ENCODE measurements at regions not wholly inside any gene's neighbourhood (a gene's known extent, or its start where the extent isn't known, plus 50 kb on each side); places are given as distances from the start of the nearest gene placed in this dataset.

DNA sequence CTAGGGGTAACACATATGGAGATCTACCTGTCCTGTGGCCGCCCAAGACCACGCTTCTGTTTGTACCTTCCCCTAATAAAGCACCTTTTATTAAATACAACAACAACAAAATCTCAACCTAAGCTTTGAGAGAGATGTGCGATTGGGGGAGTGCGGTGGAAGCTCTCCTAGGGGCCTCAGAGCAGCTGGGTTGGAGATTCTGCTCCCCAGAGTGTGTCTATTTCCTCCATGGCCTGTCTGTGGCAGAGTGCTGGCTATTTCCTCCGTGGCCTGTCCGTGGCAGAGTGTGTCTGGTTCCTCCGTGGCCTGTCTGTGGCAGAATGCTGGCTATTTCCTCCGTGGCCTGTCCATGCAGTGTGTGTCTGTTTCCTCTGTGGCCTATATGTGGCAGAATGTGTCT is 139.3 kb upstream of the IPO9 start:
- DNase-seq, result no peak

DNA sequence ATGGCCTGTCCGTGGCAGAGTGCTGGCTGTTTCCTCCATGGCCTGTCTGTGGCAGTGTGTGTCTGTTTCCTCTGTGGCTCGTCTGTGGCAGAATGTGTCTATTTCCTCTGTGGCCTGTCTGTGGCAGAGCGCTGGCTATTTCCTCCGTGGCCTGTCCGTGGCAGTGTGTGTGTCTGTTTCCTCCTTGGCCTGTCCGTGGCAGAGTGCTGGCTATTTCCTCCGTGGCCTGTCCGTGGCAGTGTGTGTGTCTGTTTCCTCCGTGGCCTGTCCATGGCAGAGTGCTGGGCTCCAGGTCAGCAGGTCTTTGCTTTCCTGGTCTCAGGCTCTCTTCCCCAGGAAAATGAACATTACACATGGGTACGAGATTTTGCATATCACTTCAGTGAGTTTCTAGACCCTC is 138.4 kb upstream of the IPO9 start:
- no peak for DNase-seq

DNA sequence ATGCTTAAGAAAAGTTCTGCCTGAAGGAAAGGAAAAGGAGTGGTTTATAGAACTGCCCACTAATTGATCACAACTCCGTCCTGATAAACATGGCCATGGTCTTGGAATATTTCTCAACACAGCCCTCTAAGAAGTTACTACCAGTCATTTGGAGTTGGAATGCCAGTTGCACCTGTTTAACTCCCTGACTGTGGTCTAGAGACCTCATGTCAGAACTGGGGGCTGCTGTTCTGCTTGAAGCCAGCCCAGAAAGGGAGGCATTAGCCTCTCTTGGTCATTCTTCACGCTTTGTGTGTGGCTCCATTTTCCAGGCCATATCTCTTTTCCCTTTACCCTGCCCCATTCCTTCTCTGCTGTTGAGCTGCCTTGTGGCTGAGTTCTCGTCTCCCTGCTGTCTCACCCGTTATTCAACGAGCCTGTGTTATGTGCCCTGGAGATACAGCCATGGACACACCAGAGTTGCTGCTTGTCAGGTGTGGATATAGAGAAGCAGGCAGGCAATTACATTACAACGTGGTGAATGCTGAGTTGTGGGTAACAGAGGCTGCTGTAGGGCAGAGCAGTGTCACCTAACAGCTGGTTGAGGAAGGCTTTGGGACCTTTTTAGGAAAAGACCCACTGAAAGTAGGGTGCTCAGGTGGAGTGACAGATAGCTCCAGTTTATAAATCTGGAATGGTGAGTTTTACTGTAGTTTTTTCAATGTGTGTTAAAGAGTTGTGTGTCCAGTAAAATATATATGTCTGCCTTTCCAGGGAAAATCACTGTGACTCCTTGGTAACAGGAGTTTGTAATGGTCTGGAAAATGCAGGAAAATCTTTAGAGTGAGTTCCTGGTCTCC is 137.0 kb upstream of the IPO9 start:
- DNase-seq, result no peak

DNA sequence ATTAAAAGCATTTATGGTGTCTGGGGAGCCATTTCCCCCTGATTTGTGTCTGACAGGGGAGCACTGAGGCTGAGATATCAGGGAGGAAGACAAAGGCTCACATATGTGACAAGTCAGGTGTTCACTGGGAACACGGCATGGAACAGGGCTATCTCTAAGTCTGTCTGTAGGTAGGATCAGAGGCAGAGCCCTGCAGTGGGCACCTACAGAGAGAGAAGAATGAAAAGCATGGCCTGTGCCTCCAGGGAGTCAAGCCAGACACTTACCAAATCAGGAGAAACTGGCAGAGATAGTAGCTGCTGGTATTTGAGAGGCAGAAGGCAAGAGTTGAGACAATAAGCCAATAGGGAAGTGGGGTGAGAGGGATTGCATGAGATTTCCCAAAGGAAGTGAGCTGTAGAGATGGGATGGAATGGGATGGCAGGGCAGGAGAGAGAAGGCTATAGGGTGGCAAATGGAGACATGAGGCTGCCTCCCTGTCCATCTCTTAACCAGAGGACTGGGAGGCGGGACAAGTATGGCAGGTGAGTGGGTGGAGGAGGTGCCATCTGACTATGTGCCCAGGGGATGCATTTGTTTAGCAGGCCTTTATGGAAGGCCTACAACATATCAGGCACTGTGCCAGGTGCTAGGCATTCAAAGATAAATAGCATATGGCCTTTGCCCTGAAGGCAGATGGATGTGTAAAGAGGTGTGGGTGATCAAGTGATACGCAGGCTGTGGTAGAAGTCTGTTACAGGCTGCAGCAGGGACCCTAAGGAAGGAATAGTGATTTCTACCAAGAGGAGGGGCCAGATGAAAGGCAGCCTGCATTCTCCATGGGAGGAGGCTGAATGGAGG is 136.2 kb upstream of the IPO9 start:
- DNase-seq, result peak; percentile 42

DNA sequence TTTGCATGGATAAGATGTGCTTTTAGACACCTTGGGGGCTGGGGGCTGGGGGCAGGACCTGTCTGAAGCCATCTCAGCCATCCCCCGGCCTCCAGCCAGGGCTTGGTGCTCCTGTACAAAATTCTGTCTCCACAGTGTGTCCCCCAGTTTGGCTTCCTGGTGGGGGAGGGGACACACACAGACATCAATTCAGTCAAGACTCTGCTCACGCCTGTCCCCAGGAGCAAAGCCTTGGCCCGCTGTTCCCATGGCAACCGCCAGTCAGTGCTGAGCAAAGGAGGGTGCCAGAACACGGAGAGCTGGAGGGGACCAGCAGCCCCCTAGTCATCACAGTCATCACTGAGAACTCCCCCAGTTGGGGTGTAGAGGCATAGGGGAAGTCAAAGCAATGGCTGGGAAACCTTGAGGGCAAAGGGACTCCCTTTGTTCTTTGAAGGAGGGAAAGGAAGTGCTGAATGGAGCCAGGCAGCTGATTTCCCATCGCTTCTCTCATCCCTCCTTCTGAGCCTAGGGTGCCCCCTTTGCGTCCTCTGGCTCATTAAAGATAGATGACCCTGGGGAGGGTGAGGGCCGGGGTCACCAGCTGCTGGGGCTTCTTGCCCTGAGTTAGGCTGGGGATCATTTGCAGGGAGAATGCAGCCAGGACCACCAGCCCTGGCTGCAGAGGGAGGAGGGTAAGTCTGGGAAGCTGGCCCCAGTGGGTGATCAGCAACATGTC is 134.9 kb upstream of the IPO9 start:
- no peak for DNase-seq

DNA sequence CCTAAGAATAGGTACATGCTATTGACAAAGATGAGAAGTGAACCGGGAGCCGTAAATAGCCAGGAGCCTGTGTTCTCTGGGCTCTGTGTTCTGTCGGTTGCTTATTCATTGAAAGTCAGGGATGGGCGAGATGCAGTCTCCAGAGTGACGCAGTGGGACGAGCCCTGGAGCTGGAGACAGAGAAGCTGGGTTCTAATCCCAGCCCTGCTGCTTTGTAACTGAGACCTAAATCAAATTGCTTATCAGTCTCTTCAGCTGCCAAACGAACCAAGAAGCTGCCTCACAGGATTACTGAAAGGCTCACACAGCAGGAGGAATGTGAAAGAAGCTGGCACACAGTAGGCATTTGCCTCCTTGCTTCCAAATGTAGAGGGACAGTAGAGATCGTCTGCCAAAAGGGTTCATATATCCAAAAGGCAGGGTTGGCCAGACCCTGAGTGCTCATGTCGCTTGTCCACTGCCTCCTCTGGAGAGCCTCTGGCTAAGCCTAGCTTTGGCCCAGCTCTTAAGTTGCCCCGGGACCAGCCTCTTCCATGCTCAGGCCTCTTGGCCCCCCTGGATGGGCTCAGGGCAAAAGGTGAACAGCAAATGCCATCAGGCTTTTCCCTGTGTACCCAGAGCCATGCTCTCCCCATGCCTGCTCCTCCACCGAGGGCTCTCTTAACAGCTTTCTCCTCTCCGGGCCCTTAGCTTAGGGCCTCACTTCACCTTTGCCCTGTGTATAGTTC is 134.2 kb upstream of the IPO9 start:
- DNase-seq, result no peak

DNA sequence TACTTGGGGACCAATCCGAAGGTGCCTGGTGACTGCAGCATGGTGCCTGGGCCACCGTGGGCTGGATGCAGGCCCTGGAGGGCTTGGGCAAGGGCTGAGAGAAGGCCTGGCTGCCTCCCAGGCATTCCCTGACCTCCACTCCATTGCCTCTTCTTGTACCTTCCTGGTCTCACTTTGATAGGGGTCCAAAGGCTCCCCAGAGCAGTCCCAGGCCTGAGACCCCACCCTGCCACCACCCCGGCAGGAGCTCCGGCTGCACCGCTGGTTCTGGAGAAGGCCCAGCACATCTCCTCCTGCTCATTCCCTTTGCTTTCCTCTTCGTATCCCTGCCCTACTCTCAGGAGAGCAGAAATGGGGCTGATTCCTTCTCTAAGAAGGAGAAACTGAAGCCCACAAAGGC is 133.3 kb upstream of the IPO9 start:
- no peak for DNase-seq

DNA sequence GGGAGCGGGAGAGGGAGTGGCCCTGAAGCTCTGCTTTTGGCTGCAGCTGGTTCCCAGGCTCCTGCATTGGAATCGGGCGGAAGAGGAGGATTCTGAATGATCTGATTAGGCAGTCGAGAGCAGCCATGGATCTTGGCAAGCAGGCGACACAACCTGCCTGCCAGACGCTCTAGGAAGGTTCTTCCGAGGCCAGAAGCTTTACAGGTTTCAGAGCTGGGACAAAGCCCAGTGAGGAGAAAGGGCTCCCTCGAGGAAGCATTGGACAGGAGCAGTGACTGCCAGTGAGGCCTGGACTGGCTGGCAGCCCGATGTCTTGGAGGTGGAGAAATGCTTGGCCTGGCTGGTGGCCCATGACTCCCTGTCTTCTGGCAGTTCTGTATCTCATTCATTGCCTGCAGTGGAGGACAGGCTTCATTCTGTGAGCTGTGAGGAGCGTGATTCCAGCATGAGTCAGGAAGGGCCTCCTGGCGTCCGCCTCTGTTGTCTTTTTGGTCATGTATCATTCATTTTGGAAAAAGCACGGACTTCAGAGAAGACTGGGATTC is 132.7 kb upstream of the IPO9 start:
- peak; percentile 37 for DNase-seq

DNA sequence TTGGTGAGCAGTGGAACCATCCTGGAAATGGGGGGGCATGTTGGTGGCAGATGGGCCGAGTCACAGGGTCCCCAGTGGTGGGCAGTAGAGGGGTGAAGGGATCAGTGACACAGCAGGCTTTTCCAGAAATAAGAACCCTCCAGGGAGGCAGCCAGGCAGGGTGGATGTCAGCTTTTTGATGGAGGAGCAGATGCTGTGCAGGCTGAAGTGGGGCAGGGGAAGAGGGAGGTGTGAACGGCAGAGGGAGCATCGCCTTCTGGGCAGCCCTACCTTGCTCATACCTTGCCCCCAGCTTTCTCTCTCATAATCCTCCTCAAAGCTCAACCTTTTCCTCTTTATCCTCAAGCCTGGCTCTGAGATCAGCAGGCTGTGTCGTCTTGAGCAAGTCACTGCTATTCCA is 131.8 kb upstream of the IPO9 start:
- no peak for DNase-seq

DNA sequence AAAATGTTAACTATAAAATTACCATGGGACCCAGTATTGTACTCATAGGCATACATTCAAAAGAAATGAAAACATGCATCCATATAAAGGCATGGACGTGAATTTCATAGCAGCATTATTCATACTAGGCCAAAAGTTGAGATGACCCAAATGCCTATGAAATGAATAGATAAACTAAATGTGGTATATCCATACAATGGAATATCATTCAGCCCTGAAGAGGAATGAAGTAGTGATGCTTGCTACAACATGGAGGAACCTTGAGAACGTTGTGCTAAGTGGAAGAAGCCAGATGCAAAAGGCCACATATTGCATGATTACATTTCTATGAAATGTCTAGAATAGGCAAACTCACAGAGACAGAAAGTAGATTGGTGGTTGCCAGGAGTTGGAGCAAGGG is 127.1 kb upstream of the IPO9 start:
- DNase-seq, result no peak

DNA sequence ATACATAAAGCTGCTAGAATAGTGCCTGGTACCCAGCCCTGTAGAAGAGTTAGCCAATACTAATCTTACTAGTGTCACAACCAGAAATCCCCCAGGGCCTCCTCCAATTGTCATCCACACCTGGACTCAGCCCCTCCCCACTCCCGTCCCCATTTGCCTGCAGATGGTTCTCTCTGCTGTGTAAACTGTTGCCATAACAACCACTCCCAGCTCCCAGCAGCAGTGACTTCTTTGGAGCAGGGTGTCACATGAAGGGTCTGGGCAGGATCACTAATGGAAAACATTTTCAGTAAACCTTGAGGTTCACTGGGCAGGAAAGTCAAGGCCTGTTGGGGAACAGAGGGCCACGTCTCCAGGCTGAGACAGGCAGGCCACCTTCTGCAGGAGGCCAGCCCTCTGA is 126.0 kb upstream of the IPO9 start:
- DNase-seq, result peak; percentile 92

DNA sequence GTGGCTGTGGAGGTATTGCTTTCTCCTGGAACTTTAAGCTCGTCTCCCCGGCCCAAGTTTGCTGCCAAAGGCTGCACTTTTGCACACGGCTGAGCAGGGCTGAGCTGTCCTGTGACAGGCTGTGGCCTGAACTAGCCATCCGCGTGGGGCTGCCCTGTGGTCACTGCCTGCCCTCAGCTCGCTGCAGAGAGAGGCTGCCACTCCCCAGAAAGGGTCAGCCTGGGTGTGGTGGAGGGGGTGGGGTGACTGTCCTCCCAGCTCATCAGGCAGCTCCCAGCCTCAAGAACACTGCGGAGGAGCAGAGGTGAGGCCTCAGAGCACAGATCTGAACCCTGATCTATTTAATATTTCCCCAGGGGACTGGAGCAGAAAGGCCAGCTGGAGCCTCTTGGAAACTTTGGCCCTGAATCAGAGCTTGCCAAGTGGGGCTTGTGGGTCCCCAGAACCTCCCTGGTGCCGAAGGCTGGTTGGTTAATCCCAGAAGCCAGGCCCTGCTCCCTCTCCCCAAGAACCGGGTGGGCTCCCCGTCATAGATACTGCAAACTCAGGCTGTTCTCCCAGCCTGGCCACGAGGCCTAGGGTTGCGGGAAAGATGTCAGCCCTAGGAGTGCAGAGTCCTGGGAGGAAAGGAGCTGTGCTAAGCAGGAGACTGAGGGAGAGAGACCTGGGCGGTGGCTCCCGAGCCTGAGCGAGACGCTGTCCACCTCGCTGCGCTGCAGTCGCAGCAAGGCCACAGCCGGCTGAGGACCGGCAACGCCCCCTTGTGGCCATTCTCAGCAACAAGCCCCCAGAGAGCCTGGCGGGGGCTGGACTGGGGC is 125.1 kb upstream of the IPO9 start:
- peak; percentile 59 for DNase-seq

DNA sequence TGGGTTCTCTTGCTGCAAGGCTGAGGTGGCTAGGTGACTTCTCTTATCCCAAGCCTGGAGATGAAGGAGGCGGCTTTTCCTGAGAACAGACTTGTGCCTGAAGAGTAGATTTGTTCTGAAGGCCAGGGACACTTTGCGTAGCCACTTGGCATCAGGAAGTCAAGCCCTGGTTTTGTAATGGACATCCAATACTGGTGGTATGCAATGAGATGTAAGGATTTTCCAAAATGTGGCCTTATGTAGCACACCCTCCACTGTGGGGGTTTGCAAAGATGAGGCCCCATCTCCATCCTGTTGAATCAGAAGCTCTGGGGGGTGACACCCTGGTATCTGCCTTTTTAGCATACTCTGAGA is 124.5 kb upstream of the IPO9 start:
- no peak for DNase-seq

DNA sequence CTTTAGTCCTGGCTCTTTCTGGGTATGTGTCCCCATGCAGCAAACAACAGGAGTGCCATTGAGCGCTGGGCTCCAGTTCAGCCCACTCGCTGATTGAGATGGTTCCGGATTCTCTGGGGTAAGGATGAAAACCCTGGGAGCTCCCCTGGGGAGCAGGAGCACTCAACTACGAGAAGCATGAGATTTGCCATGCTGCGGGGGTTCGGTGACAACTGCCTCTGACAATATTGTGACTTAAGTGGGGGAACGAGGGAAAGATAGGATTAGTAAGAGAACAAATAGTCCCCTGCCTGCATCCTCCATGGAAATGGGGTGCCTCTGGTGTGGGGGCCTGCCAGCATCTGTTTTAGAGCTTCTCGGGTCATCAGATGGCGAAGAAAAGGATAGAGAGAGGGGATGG is 123.6 kb upstream of the IPO9 start:
- DNase-seq, result no peak

DNA sequence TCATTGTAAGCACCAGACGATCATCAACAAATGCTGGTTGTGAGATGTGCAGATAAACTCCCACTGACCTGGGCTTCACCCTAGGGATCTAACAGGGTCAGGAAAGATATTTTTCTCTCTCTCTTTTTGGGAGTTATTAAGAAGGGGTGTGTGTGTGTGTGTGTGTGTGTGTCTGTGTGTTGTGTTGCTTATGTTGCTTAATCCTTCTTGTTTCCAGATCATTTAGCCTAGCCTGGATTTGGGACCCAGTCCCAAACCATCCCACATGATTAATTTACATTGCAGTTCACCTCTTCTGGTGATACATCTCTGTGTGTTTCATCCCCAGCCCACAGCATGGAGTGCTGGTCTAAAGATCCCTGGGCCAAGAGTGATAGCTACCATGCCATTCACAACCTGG is 122.8 kb upstream of the IPO9 start:
- no peak for DNase-seq

DNA sequence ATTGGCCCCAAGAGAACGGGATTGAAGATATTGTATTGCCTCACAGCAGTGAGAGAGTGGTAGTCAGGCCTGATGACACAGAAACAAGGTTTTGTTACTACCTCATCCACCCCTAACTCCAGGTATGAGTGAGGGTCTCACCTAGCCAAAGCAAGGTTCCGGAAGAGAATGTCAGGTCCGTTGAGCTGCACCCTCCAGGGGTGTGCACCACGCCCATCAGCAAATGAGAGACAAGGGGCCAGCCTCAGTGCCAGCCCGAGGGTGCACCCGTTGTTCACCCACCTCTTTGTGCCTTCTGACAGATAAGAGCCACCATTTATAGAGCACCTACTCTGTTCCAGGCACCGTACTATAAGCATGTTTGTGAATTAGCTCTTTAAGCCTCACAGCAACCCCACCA is 121.9 kb upstream of the IPO9 start:
- DNase-seq, result no peak

DNA sequence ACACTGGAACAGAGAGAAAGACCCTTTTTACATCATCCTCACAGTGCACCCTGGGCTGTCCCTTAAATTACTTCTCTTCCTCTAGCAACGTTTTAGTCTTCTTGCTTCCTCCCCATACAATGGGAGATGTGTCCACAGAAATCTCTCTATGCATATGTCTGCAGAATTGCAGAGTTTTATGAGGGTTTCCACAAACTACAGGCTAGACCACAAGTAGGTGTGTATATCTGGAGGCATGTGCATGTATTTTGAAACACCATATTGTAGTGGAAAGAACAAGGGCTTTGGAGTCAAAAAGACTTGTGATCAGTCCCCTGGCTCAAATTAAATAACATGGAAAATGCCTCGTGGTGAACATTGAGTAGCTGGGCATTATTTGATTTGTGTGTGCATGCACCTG is 121.3 kb upstream of the IPO9 start:
- no peak for DNase-seq

DNA sequence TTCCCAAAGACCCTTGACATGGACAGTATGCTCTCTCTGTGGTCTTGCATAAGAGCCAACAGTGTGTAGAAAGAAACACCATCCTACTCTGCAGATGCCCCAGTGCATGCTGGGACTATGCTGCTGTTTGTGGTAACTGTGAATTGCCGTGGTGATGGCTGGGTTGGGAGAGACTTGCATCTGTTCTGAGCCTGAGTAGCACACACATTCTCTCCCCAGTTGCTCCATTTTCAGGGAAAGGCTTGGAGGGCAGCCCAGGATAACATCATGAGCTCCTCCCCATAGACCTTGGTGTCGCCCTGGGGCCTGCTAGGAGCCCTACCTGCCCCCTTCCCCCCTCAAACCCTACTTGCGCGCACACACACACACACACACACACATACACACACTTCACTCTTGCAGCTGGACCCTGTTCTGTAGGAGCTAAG is 120.9 kb upstream of the IPO9 start:
- DNase-seq, result peak; percentile 54

DNA sequence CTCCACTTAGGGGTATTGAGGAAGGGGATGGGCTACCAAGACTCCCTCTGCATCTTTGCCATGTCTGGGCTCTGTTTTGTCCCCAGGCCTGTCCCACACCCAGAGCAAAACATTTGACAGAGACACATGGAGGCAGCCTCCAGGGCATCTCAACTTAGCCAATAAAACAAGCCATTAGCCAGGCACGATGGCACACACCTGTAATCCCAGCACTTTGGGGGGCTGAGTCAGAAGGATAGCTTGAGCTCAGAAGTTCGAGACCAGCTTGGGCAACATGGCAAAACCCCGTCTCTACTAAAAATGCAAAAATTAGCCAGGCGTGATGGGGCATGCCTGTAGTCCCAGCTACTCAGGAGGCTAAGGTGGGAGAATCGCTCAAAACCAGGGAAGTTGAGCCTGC is 120.3 kb upstream of the IPO9 start:
- DNase-seq, result no peak

DNA sequence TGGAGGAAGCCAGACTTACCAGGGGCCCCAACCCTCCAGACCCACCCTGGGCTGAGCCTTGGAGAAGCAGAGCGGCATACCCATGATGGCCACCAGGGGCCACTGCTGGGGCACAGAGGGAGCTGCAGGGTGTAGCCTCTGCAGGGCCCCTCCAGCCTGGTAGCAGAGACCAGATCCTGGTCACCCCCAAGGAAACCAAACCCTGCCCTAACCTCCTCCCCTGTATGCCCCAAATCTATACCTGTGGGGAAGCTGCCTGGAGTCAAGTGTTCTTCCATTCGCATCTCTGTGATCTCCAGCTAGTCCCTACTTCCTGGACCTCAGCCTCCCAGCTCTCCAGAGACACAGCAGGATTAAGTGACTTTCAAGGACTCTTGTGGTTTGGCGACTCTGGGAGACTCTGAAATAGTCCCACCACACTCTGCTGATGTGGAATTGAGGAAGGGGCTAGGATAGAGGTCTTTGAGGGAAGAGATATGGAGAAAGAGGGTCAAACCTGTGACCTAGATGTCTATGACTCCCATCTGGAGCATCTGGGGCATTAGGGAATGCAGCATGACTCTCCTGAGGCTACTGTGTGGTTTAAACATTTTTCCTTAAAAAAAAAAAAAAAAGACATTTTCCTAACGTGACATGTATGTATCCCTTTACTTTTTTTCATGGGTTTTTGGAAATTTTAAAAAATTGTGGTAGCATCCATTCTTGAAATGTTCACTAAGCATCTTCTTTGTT is 119.2 kb upstream of the IPO9 start:
- no peak for DNase-seq
